AG04450 (cell line): ENCODE measurements at regions not wholly inside any gene's neighbourhood (a gene's known extent, or its start where the extent isn't known, plus 50 kb on each side); places are given as distances from the start of the nearest gene placed in this dataset.

ENCODE experiments used
- CTCF ChIA-PET: fragments of 300-600, 350-600 bp; formaldehyde crosslinking; extraction: SDS; loops from one replicate; lab custom pipeline; 2022; ENCODE audit warnings: antibody characterized with exemption, inconsistent platforms; lab: Charles Lee
- POLR2A ChIA-PET: fragments of 350-600 bp; formaldehyde crosslinking; extraction: SDS; loops from one replicate; lab custom pipeline; 2021; ENCODE audit warnings: antibody characterized with exemption, inconsistent platforms; lab: Yijun Ruan, JAX
- DNase-seq: peaks from one replicate; pipeline ENCODE4 v3.0.0-alpha.2; 2011; ENCODE audit warnings: low read depth, low spot score
- H3K27ac ChIP-seq: one replicate; pipeline ENCODE4 v1.5.1; 2012; ENCODE audit warnings: low read depth, low read length, control low read depth
- H3K27me3 ChIP-seq: one replicate; pipeline ENCODE4 v1.6.0; 2012; ENCODE audit warnings: low read length; ENCODE audit not compliant: control insufficient read depth, insufficient read depth
- H3K4me3 ChIP-seq: 2 replicates; pipeline ENCODE4 v1.5.1; 2011; ENCODE audit warnings: mild to moderate bottlenecking, low read depth, low read length, control low read depth
- H3K9me3 ChIP-seq: 2 replicates; pipeline ENCODE4 v1.5.1; 2012; ENCODE audit warnings: low read length; ENCODE audit not compliant: control insufficient read depth, insufficient read depth
- CTCF ChIP-seq: IDR thresholded peaks from 2 replicates; pipeline ENCODE4 v1.5.1; 2011; ENCODE audit warnings: low read depth, low read length, control low read depth, inconsistent platforms

- H3K4me3 ChIP-seq = no peak overlapping the region
- ChIA-PET CTCF (no interaction called here), POLR2A (no interaction called here)
- no peaks in the 10 kb centered on the region for H3K27me3 ChIP-seq
- DNase-seq = no peak
- H3K27ac ChIP-seq = no peak overlapping the region
- no peak for TF ChIP-seq CTCF
- peaks cover 17% of the 10 kb centered on the region for H3K9me3 ChIP-seq
These were observed 298.9 kb downstream of the KCNN2 start for GRCh38 chr5:114660791-114661190.

- H3K9me3 ChIP-seq = peaks cover 17% of the 10 kb centered on the region; the same call in 1 of the 2 replicates
- ChIA-PET CTCF (no interaction called here), POLR2A (no interaction called here)
- no peak for DNase-seq
- H3K4me3 ChIP-seq = no peak overlapping the region
- H3K27ac ChIP-seq = no peak overlapping the region
- no peaks in the 10 kb centered on the region for H3K27me3 ChIP-seq
- no peak for TF ChIP-seq CTCF
These were observed 296.3 kb downstream of the KCNN2 start for GRCh38 chr5:114658194-114658593.

- CTCF ChIA-PET = no interaction called here
- Histone ChIP-seq H3K27ac (no peak overlapping the region), H3K9me3 (peaks cover 14% of the 10 kb centered on the region; the same call in 1 of the 2 replicates), H3K4me3 (no peak overlapping the region), H3K27me3 (no peaks in the 10 kb centered on the region)
- no peak for DNase-seq
- POLR2A ChIA-PET = no interaction called here
- no peak for TF ChIP-seq CTCF
These were observed 295.7 kb downstream of the KCNN2 start for GRCh38 chr5:114657342-114658130.

- TF ChIP-seq CTCF = no peak
- POLR2A ChIA-PET = no interaction called here
- peaks cover 12% of the 10 kb centered on the region for H3K9me3 ChIP-seq
- DNase-seq = no peak
- CTCF ChIA-PET = no interaction called here
- H3K4me3 ChIP-seq = no peak overlapping the region
- no peak overlapping the region for H3K27ac ChIP-seq
- H3K27me3 ChIP-seq = no peaks in the 10 kb centered on the region
These were observed 288.0 kb downstream of the KCNN2 start for GRCh38 chr5:114649878-114650277.

GRCh38 chr5:114648940-114649339 lies 287.1 kb downstream of the KCNN2 start:
- H3K27me3 ChIP-seq = no peaks in the 10 kb centered on the region
- ChIA-PET POLR2A (no interaction called here), CTCF (no interaction called here)
- TF ChIP-seq CTCF = no peak
- no peak for DNase-seq
- H3K27ac ChIP-seq = no peak overlapping the region
- peaks cover 8% of the 10 kb centered on the region for H3K9me3 ChIP-seq
- H3K4me3 ChIP-seq = no peak overlapping the region
